OCI-LY3 (cell line): ENCODE measurements at regions not wholly inside any gene's neighbourhood (a gene's known extent, or its start where the extent isn't known, plus 50 kb on each side); places are given as distances from the start of the nearest gene placed in this dataset.
"Not testable (repeated sequence)": the region's sequence is repeated elsewhere in the genome, so short reads cannot be mapped to it uniquely, and the experiment has no call there.

Experiments
- CTCF ChIP-seq: fragments of 200-600, 300-600 bp; sonication (generic); IDR thresholded peaks from 2 replicates; pipeline ENCODE4 v1.5.1; 2014; ENCODE audit warnings: antibody characterized with exemption, low read length, low read depth
- EZH2phosphoT487 ChIP-seq: fragments of 200-600 bp; shearing (Covaris generic); IDR thresholded peaks from 2 replicates; pipeline ENCODE4 v1.6.1; 2018; ENCODE audit warnings: antibody characterized with exemption, mixed run types, low read depth

DNA sequence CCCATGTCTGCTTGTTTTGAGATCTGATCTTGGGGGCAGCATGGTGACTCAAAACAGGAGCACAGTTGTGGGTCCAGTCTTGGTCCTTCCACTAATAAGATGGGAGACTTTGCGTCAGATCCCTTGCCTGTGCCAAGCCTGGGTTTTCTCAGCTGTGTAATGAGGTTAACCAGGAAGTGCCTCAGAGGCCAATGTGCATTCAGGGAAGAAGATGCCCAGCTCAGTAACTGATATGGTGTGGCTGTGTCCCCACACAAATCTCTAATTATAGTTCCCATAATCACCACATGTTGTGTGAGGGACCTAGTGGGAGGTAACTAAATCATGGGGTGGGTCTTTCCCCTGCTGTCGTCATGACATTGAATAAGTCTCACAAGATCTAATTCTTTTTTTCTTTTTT is 107.1 kb upstream of the ALDH3B2 start:
- TF ChIP-seq CTCF, EZH2phosphoT487: not testable (repeated sequence)
